HUES48 (cell line): ENCODE measurements at regions not wholly inside any gene's neighbourhood (a gene's known extent, or its start where the extent isn't known, plus 50 kb on each side); places are given as distances from the start of the nearest gene placed in this dataset.

Experiments
- H3K27ac ChIP-seq: one replicate; pipeline ENCODE4 v1.7.0; 2013; ENCODE audit warnings: low read depth, low read length, inconsistent platforms
- H3K27me3 ChIP-seq: 2 replicates; pipeline ENCODE4 v1.6.1; 2013; ENCODE audit warnings: mild to moderate bottlenecking, low read length; ENCODE audit not compliant: control insufficient read depth, insufficient read depth
- H3K36me3 ChIP-seq: 2 replicates; pipeline ENCODE4 v1.6.1; 2013; ENCODE audit warnings: low read length; ENCODE audit not compliant: control insufficient read depth, insufficient read depth
- H3K4me1 ChIP-seq: 2 replicates; pipeline ENCODE4 v1.6.1; 2013; ENCODE audit warnings: mild to moderate bottlenecking, low read length; ENCODE audit not compliant: control insufficient read depth, insufficient read depth
- H3K4me3 ChIP-seq: 2 replicates; pipeline ENCODE4 v1.5.1; 2013; ENCODE audit warnings: mild to moderate bottlenecking, low read depth, low read length
- H3K9ac ChIP-seq: 2 replicates; pipeline ENCODE4 v1.6.1; 2013; ENCODE audit warnings: mild to moderate bottlenecking, low read depth, low read length, moderate library complexity
- H3K9me3 ChIP-seq: 2 replicates; pipeline ENCODE4 v1.6.1; 2013; ENCODE audit warnings: low read length; ENCODE audit not compliant: control insufficient read depth, insufficient read depth

DNA sequence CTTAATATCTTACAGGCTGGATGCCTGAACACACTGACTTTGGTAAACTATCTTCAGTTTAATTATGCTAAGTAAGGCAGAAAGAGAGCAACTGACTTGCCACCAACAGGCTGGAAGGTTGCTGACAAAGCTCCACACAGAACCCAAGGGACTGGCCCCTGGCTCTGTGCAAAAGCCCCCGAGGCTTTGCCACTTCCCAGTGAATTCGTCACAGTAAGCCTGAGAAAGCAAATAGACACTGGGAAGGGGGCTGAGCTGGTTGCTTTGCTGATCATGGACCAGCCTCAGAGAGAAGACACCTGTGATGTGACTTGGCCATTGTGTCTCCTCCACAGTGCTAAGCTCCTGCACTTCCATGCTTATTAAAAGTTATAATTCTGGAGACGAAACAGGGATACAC is 91.7 kb downstream of the BLID start:
- Histone ChIP-seq H3K9ac (no peak overlapping the region), H3K27me3 (no peaks in the 10 kb centered on the region), H3K4me3 (no peak overlapping the region), H3K36me3 (no peaks in the 10 kb centered on the region), H3K4me1 (no peaks in the 10 kb centered on the region), H3K27ac (no peak overlapping the region), H3K9me3 (no peaks in the 10 kb centered on the region)

DNA sequence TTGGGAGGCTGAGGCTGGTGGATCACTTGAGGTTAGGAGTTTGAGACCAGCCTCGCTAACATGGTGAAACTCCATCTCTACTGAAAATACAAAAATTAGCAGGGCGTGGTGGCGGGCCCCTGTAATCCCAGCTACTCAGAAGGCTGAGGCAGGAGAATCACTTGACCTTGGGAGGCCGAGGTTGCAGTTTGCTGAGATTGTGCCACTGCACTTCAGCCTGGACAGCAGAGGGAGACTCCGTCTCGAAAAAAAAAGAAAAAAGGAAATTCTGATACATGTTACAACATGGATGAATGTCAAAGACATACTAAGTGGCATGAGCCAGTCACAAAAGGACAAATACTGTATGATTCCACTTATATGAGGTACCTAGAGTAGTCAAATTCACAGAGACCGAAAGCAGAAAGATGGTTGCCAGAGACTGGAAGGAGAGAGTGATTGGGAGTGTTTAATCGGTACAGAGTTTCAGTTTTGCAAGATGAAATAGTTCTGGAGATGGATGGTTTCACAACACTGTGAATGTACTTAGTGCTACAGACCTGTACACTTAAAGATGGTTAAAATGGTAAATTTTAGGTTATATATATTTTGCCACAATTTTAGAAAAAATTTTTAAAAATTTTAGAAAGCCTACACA is 92.3 kb downstream of the BLID start:
- no peaks in the 10 kb centered on the region for H3K36me3 ChIP-seq
- no peaks in the 10 kb centered on the region for H3K9me3 ChIP-seq
- H3K4me3 ChIP-seq, result no peak overlapping the region
- H3K4me1 ChIP-seq, result no peaks in the 10 kb centered on the region
- no peak overlapping the region for H3K27ac ChIP-seq
- no peak overlapping the region for H3K9ac ChIP-seq
- H3K27me3 ChIP-seq, result no peaks in the 10 kb centered on the region

DNA sequence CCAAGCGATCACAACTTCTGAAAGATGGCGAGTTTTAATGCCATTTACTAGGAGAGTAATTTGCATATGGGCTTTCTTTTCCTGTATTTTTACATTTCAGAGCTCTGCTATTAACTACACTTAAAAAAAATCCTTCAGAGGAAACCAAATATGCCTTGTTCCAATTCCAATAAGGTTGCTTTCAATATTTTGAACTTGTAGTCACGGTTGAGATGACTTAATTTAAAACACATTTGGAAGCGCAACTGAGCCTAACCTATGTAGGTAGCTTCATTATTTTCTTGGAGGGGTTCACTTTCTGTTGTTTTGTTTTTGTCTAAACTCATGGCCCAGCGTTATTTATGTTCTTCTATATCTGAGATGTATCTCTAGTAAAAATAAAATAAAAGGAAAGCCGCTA is 93.4 kb downstream of the BLID start:
- no peak overlapping the region for H3K4me3 ChIP-seq
- H3K4me1 ChIP-seq, result no peaks in the 10 kb centered on the region
- no peaks in the 10 kb centered on the region for H3K27me3 ChIP-seq
- no peaks in the 10 kb centered on the region for H3K9me3 ChIP-seq
- no peak overlapping the region for H3K27ac ChIP-seq
- H3K9ac ChIP-seq, result no peak overlapping the region
- no peaks in the 10 kb centered on the region for H3K36me3 ChIP-seq

DNA sequence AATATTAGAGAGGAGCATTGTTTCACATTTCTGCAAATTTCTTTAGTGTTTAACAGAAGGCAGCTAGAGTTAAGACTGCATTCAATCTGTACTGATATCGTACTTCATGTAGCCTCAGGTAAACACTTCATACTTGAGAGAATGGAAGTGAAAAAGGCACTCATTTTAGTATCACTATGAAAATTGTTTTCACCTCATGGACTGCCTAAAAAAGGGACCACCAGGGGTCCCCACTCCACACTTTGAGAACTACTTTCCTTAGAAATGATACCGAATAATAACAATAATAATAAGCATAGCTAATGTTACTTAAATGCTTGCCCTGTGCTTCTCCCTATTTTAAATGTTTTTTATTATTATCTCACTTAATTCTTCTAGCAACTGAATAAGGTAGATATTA is 95.1 kb downstream of the BLID start:
- Histone ChIP-seq H3K36me3 (no peaks in the 10 kb centered on the region), H3K4me1 (no peaks in the 10 kb centered on the region), H3K27me3 (no peaks in the 10 kb centered on the region), H3K27ac (no peak overlapping the region), H3K9me3 (no peaks in the 10 kb centered on the region), H3K4me3 (no peak overlapping the region), H3K9ac (no peak overlapping the region)

DNA sequence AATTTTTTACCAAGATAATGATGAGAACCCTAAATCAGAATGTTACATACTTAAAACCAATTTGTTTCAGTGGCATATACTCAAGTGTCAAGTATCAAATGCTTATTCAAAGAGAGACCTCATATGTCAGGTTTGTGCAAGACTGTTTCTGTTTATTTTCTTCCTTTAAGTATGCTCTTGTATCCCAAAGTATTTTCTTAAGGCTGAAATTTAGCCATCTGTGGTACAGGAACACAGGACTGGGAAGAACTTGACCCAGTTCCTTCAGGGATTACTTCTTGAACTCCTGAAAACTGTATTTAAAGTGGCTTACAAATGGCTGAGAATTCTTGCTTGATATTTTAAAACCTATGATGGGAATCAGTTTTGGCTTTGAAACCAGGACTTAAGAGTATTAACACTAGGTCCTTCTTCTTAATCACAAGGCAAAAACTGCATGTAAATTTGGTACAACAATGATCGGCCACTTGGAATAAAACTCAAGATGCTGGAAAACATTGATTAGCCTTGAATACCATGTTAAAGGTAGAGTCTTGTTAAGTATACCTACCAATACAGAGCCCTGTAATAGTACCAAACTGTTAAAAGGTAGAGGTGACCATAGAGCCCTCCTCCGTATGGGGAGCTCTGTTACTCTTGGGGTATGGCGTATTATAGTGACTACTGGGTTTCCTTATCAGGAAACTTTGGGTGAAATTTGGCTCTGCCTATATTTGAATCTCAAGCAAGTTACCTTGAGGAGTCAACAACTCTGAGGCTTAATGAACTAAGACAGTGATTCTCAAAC is 95.9 kb downstream of the BLID start:
- H3K4me1 ChIP-seq, result no peaks in the 10 kb centered on the region
- H3K36me3 ChIP-seq, result no peaks in the 10 kb centered on the region
- H3K4me3 ChIP-seq, result no peak overlapping the region
- H3K27ac ChIP-seq, result no peak overlapping the region
- H3K9ac ChIP-seq, result no peak overlapping the region
- no peaks in the 10 kb centered on the region for H3K9me3 ChIP-seq
- no peaks in the 10 kb centered on the region for H3K27me3 ChIP-seq

DNA sequence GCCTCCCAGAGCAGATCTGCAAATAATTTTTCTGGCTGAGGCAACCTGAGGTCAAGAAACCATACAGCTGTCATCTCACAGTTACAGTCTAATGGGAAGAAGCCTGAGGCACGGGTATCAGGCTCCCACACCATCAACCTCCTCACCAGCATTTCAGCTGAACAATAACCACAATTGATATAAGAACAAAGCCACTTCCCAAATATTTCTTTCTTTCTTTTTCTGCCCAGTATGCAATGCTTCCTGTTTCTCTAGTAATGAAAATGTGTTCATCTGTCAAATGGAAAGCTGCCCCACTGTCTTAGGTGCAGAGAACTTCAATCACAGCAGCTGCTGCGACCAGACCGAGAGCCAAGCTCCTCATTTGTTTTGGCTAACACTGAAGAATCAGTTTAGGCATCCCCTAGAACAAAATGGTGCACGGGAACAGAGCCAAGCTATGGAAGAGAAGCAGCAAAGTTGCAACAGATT is 108.4 kb downstream of the BLID start:
- H3K4me1 ChIP-seq, result no peaks in the 10 kb centered on the region
- no peaks in the 10 kb centered on the region for H3K27me3 ChIP-seq
- H3K36me3 ChIP-seq, result no peaks in the 10 kb centered on the region
- H3K9ac ChIP-seq, result no peak overlapping the region
- H3K4me3 ChIP-seq, result no peak overlapping the region
- H3K27ac ChIP-seq, result no peak overlapping the region
- no peaks in the 10 kb centered on the region for H3K9me3 ChIP-seq

DNA sequence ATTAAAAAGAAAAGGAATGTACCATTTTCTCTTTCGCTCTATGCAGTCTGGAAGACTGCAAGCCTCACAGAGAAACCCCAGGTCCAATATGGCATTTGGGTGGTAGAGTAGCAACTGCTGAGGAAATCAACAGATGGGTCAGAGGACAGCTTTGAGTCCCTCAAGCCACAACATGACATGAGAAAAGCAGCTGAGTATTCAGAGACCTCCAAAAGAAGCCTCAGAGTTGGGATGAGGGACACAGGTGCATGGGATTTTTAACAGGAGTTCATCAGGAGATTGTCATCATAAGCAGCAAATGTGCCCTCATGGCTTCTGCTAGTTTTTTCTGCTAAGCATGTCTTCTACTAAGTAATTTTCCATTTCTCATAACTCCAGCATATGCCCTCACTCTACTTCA is 111.6 kb downstream of the BLID start:
- Histone ChIP-seq H3K36me3 (no peaks in the 10 kb centered on the region), H3K27me3 (no peaks in the 10 kb centered on the region), H3K9me3 (no peaks in the 10 kb centered on the region), H3K27ac (no peak overlapping the region), H3K4me1 (no peaks in the 10 kb centered on the region), H3K9ac (no peak overlapping the region), H3K4me3 (no peak overlapping the region)

DNA sequence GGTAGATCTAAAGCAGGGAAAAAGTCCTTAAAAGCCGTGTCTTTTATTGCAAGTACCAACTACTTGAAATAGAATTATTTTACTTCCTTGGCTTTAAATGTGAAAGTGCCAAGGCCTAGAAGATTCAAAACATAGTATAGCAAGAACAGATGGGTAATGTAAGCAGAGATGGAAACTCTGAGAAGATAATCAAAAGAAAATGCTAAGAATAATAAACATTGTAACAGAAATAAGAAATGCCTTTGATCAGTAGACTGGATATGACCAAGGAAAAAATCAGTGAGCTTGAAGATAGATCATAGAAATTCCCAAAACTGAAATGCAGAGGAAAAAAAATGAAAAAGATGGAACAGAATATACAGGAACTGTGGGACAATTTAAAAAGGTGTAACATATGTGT is 113.1 kb downstream of the BLID start:
- H3K9me3 ChIP-seq, result no peaks in the 10 kb centered on the region

DNA sequence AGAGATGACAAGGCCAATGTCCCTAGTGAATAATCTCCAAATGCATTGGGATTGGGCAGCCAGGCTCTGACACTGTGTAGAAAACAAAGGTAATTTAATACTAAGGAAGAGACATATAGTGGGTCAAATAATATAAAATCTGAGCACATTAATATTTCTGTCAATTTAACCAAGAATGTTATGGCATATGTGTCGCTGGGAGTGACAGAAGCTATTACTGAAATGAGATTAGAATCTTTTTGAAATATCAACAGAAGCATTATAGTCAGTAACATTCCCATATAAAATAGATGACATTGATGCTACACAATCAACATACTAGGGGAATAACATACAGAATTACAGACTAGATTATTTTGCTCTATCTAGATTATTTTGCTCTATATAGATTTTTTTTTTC is 114.0 kb downstream of the BLID start:
- Histone ChIP-seq H3K9ac (no peak overlapping the region), H3K9me3 (no peaks in the 10 kb centered on the region), H3K4me1 (no peaks in the 10 kb centered on the region), H3K27me3 (no peaks in the 10 kb centered on the region), H3K36me3 (no peaks in the 10 kb centered on the region), H3K4me3 (no peak overlapping the region), H3K27ac (no peak overlapping the region)

More for the DNA sequence above, 113.1 kb downstream of the BLID start:
- no peaks in the 10 kb centered on the region for H3K4me1 ChIP-seq
- no peak overlapping the region for H3K4me3 ChIP-seq
- no peaks in the 10 kb centered on the region for H3K36me3 ChIP-seq
- no peaks in the 10 kb centered on the region for H3K27me3 ChIP-seq
- H3K9ac ChIP-seq, result no peak overlapping the region
- no peak overlapping the region for H3K27ac ChIP-seq

DNA sequence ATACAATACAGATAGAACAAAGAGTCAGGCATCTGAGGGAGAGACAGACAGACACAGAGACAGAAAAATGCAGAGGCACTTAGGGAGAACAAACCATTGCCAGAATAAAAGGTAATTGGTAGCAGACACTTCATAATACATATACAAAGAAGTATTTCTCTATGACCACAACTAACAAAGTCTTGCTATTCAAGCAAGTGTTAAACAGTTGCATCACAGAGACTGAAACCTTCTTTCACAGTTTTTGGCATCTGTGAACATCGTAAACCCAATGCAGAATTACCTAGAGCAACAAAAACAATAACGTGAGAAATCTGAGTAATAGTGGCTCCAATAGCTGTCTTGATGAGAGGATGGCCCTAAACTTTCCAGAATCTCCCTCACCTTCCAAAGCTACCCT is 116.4 kb downstream of the BLID start:
- no peak overlapping the region for H3K27ac ChIP-seq
- H3K9ac ChIP-seq, result no peak overlapping the region
- no peak overlapping the region for H3K4me3 ChIP-seq
- H3K9me3 ChIP-seq, result no peaks in the 10 kb centered on the region
- H3K27me3 ChIP-seq, result no peaks in the 10 kb centered on the region
- H3K36me3 ChIP-seq, result no peaks in the 10 kb centered on the region
- H3K4me1 ChIP-seq, result no peaks in the 10 kb centered on the region

DNA sequence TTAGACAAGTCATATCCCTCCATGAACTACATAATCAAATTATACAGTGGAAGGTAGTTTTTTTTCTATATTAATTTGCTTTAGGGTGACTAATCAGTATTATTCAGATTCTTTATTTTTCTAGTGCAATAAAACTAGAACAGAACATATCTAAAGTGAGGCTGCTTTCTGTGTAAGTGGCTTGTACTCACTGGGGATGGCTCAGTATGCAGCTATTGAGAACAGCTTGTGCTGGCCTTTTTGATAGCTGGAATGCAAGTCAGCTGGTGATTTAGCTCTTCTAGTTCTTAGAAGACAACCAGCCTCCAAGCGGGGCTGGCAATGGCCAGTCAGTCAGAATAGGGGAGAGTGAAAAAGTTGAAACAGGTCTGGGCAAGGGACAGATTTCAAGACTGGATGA is 119.4 kb downstream of the BLID start:
- Histone ChIP-seq H3K36me3 (no peaks in the 10 kb centered on the region), H3K27ac (no peak overlapping the region), H3K9me3 (no peaks in the 10 kb centered on the region), H3K4me1 (no peaks in the 10 kb centered on the region), H3K27me3 (no peaks in the 10 kb centered on the region), H3K9ac (no peak overlapping the region), H3K4me3 (no peak overlapping the region)
